Upper lobe of right lung (tissue), 1 donor: ENCODE measurements at regions not wholly inside any gene's neighbourhood (a gene's known extent, or its start where the extent isn't known, plus 50 kb on each side); places are given as distances from the start of the nearest gene placed in this dataset.

ENCODE experiments used
- ATAC-seq: fragments of 200-7000 bp; cut with Tn5 transposase; one replicate; pipeline ENCODE4 v1.9.1; 2020; ENCODE audit warnings: mild to moderate bottlenecking, moderate library complexity
- DNase-seq: peaks from one replicate; pipeline ENCODE4 v3.0.0-alpha.2; 2020
- H3K27ac ChIP-seq: fragments of 200-600 bp; one replicate; pipeline ENCODE4 v1.8.0; 2022
- H3K27me3 ChIP-seq: fragments of 200-600 bp; one replicate; pipeline ENCODE4 v1.8.0; 2022; ENCODE audit warnings: mild to moderate bottlenecking
- H3K36me3 ChIP-seq: fragments of 200-600 bp; one replicate; pipeline ENCODE4 v1.8.0; 2022
- H3K4me1 ChIP-seq: fragments of 200-600 bp; one replicate; pipeline ENCODE4 v1.8.0; 2022
- H3K4me3 ChIP-seq: fragments of 200-600 bp; one replicate; pipeline ENCODE4 v1.8.0; 2022; ENCODE audit warnings: mild to moderate bottlenecking
- H3K9me3 ChIP-seq: fragments of 200-600 bp; one replicate; pipeline ENCODE4 v1.8.0; 2022
- CTCF ChIP-seq: fragments of 200-600 bp; IDR thresholded peaks from one replicate; pipeline ENCODE4 v1.8.0; 2022; ENCODE audit warnings: antibody characterized with exemption
- intact Hi-C: fragments of 100-400 bp; cut with DNase I; formaldehyde crosslinking; loops from one replicate; pipeline ENCODE4 v1.11.0; 2022
- donor health status: DM: no; HTN: yes; CAD: no; lungs with severe emphysema.

GRCh38 chr9:106677830-106678229, 185.1 kb upstream of the ZNF462 start:
- DNase-seq: no peak
- H3K4me3 ChIP-seq: no peak overlapping the region

DNA sequence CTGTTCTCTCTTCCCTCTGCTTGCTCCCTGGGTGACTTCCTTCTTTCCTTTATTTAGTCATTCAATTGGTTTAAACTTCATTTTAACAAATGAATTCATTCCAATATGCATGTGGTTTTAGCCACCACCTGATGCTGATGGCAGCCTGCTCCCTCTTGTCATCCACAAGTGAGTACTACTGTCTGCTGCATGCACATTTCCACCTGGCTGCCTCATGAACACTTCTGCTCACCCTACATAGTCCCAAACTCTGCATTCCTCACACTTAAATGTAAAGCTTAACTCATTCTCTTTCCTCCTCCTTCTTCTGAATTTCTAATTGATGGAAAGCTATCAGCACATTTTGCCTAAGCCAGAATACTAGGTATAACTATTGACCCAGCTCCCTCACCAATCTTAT, 184.7 kb upstream of the ZNF462 start:
- ATAC-seq (no peak), DNase-seq (no peak)
- Histone ChIP-seq H3K4me1 (no peaks in the 10 kb centered on the region), H3K4me3 (no peak overlapping the region), H3K9me3 (no peaks in the 10 kb centered on the region), H3K36me3 (no peaks in the 10 kb centered on the region), H3K27me3 (no peaks in the 10 kb centered on the region), H3K27ac (no peak overlapping the region)
- no peak for TF ChIP-seq CTCF
- intact Hi-C loops: no loop called here

More at GRCh38 chr9:106677830-106678229, 185.1 kb upstream of the ZNF462 start:
- no peak for ATAC-seq
- no peak for TF ChIP-seq CTCF
- Histone ChIP-seq H3K9me3 (no peaks in the 10 kb centered on the region), H3K27ac (no peak overlapping the region), H3K36me3 (no peaks in the 10 kb centered on the region), H3K4me1 (no peaks in the 10 kb centered on the region), H3K27me3 (no peaks in the 10 kb centered on the region)
- intact Hi-C loops: no loop called here

DNA sequence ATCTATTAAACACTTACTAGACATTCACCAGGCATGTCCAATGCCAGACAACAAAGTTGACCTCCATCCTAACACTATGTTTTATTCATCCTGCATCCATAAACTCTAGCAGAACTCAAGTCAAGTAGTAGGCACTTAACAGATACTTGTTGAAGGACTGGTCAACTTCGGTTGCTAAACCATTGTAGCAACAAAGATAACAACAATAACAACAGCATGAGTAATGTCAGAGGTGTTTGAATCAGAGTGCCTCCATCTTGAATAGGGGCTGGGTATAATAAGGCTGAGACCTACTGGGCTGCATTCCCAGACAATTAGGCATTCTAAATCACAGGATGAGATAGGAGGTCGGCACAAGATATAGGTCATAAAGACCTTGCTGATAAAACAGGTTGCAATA, 180.5 kb upstream of the ZNF462 start:
- no peaks in the 10 kb centered on the region for H3K9me3 ChIP-seq
- no peak for TF ChIP-seq CTCF
- no peak for ATAC-seq
- H3K4me1 ChIP-seq: no peaks in the 10 kb centered on the region
- H3K4me3 ChIP-seq: no peak overlapping the region
- intact Hi-C loops: no loop called here
- H3K36me3 ChIP-seq: no peaks in the 10 kb centered on the region
- no peak for DNase-seq
- H3K27me3 ChIP-seq: no peaks in the 10 kb centered on the region
- no peak overlapping the region for H3K27ac ChIP-seq

- no peak for ATAC-seq
- no peaks in the 10 kb centered on the region for H3K36me3 ChIP-seq
- no peak for TF ChIP-seq CTCF
These were observed 179.5 kb upstream of the ZNF462 start for GRCh38 chr9:106683454-106683853.

DNA sequence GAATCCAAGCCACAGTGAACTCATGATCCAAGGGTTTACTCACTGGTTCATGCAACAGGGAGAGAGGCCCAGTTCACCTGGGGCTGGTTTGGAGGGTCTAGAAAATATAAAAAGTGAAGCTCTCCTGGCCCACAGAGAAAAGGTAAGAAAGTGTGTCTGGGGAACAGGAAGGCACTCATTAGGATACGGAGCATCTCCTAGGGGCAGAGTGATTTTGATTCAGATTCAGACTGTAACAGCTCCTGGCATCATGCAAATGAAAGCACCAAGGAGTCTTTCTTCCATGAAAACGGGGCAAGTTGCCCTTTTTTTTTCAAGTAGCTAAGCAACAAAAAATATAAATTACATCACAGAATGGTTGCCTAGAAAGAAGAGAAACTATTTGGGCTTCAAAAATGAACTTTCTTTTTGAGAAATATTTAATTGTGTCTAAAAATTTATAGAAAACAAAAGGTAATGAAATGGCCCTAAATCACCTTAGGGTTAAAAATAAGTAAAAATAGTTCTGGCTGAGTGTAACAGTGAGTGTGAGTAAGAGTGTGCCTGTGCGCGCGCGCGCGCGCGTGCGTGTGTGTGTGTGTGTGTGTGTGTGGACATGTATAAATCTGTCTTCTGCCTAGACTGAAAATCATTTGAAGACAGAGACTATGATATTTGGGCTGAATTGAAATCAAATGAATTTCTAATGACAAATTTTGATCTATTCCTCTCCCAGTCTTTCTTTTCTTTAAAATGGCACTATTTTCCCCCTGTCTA, 177.8 kb upstream of the ZNF462 start:
- ATAC-seq (no peak), DNase-seq (no peak)
- H3K4me3 ChIP-seq: no peak overlapping the region
- TF ChIP-seq CTCF: no peak
- no peak overlapping the region for H3K27ac ChIP-seq
- no peaks in the 10 kb centered on the region for H3K36me3 ChIP-seq
- no peaks in the 10 kb centered on the region for H3K27me3 ChIP-seq
- intact Hi-C loops: no loop called here
- no peaks in the 10 kb centered on the region for H3K9me3 ChIP-seq
- H3K4me1 ChIP-seq: no peaks in the 10 kb centered on the region

More at GRCh38 chr9:106683454-106683853, 179.5 kb upstream of the ZNF462 start:
- Histone ChIP-seq H3K9me3 (no peaks in the 10 kb centered on the region), H3K27ac (no peak overlapping the region), H3K27me3 (no peaks in the 10 kb centered on the region), H3K4me3 (no peak overlapping the region), H3K4me1 (no peaks in the 10 kb centered on the region)
- no peak for DNase-seq
- intact Hi-C loops: no loop called here

- Histone ChIP-seq H3K27ac (no peak overlapping the region), H3K4me3 (no peak overlapping the region), H3K36me3 (no peaks in the 10 kb centered on the region), H3K9me3 (no peaks in the 10 kb centered on the region), H3K27me3 (no peaks in the 10 kb centered on the region), H3K4me1 (no peaks in the 10 kb centered on the region)
- DNase-seq: no peak
- no peak for ATAC-seq
- no peak for TF ChIP-seq CTCF
- intact Hi-C loops: no loop called here
These were observed 173.9 kb upstream of the ZNF462 start for GRCh38 chr9:106689089-106689488.
